Stimulated activated CD8-positive, alpha-beta memory T cell treated with anti-CD3 and anti-CD28 coated beads, Interleukin-4, amount 100 ng/mL, for 24 hours (primary cell): ENCODE measurements at regions not wholly inside any gene's neighbourhood (a gene's known extent, or its start where the extent isn't known, plus 50 kb on each side); places are given as distances from the start of the nearest gene placed in this dataset.

Experiments used
- DNase-seq: peaks from one replicate; pipeline ENCODE4 v3.0.0-alpha.2; 2020; ENCODE audit warnings: low read depth

DNA sequence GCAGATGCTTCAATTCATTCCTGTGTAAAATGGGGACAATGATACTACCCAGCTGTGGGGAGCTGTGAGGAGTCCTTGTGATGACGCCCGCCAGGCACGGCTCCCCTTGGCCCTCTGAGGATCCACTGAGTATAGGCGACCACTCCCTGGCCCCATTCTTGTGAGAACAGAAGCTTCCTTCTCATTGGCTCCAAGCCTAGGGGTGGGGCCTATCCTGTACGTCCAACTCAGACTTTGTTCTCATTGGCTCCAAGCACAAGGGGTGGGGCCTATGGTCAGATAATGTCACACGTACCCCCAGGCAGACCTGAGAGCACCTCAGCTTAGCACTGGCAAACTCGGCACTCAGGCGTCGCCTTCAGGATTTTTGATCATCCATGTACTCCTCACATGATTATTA, 232.9 kb upstream of the MVB12B start:
- no peak for DNase-seq

DNA sequence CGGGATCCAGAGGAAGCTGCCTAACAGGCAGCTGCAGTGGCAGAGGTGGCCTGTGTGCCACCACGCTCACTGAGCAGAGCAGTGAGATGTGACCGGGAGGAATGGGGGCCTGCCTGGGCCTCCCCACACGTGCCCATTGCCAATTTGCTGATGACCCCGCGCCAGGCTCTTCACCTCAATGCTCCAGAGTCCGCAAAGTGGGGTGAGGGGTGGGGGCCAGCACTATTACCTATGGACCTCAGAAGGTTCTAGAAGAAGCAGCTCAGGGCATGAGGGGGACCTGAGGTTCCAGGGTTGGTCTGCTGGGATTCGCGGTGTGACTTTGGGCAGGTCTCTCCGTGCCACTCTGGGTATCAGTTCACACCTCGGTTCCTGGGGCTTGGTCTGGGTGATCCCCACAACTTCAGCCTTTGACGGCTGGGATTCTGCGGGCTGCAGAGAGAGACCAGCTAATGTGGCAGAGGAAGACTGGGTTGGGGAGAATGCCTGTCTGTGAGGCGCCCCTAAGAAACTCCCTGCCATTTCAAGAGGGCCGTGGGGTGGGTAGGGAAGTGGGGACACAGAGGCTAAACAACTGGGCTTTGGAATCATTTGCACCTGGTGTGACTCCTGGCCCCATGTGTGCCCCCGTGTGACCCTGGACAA, 231.0 kb upstream of the MVB12B start:
- DNase-seq = no peak

- no peak for DNase-seq
Observed at GRCh38 chr9:126096340-126096739, 230.3 kb upstream of the MVB12B start.

- no peak for DNase-seq
Observed at GRCh38 chr9:126097679-126098078, 228.9 kb upstream of the MVB12B start.

DNA sequence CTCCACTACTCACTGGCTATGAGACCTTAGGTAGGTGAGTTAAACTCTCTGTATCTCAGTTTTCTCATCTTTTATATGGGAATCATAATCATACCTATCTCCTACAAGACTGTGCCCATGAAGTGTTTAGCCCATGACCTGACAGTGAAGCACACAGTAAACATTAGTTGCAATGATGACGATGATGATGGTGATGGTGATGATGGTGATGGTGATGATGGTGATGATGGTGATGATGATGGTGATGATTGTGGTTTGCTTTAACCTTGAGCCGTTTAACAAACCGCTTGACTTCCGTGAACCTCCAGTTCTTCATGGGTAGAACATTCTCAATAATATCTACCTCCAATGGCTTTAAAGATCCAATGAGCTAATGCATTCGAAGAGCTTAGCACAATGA, 220.2 kb upstream of the MVB12B start:
- no peak for DNase-seq

- no peak for DNase-seq
Observed at GRCh38 chr9:126107693-126108092, 218.9 kb upstream of the MVB12B start.

DNA sequence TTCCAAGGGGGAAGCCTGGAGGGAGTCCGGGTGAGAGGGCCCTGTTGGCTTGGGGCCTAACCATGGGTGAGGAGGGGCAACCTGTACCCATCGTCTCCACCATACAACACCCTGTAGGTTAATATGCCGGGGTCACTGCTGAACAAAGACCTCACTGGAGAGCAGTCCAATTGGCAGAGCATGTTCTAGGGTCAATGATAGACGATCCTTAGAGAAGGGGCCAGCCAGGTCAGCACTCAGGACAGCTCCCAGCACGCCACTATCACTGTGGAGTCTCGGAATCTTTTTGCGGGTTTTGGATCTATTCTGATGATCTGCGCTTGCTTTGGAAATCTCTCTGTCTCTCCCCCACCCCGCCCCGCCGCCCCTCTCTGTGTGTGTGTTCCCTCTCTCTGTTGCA, 218.4 kb upstream of the MVB12B start:
- DNase-seq = no peak

- DNase-seq = no peak
Observed at GRCh38 chr9:126109575-126109974, 217.1 kb upstream of the MVB12B start.

- DNase-seq = no peak
Observed at GRCh38 chr9:126111556-126111955, 215.1 kb upstream of the MVB12B start.

- no peak for DNase-seq
Observed at GRCh38 chr9:126112135-126112720, 214.4 kb upstream of the MVB12B start.

- DNase-seq = no peak
Observed at GRCh38 chr9:126113176-126113575, 213.5 kb upstream of the MVB12B start.

GRCh38 chr9:126113756-126114408, 212.7 kb upstream of the MVB12B start:
- no peak for DNase-seq

- DNase-seq = no peak
Observed at GRCh38 chr9:126114409-126114760, 212.2 kb upstream of the MVB12B start.

DNA sequence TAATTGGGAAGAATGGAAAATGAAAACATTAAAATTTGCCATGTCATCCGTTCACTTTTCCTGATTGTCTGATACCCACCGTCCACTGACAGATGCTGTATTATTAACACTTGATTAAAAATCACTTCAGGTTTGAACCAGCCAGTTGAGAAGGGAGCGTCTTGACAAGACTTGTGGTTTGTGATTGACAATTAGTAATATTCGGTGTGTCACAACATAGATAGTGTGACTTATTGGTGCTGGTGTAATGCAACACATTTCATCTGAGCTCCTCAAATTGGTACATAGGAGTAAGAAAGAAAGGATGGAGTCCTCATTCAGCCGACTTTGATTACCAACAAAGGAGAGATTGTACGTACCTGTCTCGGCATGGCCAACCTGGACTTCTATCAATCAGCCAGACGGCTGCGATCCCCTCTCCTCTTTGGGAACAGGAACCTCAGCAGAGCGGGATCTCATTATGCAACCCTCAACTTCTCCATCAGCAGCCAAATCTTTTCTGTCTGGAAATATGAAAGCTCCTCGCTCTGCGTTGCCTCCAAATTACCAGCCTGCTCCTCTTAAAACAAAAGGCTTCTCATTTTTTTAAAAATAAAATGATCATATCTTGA, 211.7 kb upstream of the MVB12B start:
- DNase-seq = no peak

GRCh38 chr9:126116351-126117157, 210.1 kb upstream of the MVB12B start:
- DNase-seq = no peak

DNA sequence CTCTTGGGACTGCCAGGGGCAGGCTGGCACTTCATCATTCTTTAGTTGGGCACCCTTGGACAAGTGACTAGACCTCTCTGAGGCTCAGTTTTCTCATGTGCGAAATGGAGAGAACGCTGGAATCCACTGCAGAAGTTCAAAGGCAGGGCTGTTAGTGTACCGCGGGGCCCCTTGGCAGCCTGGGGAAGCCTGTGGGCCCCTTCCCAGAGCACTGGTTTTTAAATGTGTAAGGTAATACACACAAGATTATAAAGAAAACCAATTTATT, 209.5 kb upstream of the MVB12B start:
- no peak for DNase-seq

DNA sequence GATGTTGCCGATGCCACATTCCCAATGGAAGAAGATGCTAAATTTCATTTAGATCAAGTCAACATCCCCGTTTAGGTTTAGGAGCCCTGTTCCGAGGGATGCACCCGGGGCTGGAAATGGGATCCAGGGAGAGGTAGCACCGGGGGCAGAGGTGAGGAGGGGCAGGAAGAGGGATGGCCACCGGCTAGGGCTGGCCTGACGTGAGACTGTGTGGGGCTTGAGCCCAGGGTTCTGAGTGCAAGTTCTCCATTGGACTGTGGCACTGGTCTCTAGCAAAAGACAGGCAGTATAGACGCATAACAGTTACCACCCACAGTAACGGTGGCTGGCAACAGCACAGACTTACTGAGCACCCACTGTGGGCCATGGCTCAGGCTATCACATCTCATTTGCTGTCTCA, 209.0 kb upstream of the MVB12B start:
- no peak for DNase-seq

DNA sequence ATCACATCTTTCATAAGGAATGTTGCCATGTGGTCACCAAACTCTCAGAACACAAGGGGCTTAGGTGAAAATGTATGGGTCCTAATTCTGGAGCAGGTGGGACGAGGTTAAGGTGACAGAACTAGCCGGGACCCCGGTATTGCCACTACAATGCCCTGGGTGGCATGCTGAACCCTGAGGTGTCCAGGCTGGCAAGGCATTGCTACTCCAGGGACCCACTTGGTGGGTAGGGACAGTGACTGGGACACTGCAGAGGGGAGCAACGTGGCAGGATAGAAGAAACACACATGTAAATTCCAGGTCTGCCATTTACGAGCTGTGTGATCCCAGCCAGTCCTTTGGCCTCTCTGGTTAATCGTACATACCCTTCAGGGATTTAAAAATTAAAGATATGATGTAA, 206.9 kb upstream of the MVB12B start:
- DNase-seq = no peak

- DNase-seq = no peak
Observed at GRCh38 chr9:126122901-126123616, 203.6 kb upstream of the MVB12B start.

DNA sequence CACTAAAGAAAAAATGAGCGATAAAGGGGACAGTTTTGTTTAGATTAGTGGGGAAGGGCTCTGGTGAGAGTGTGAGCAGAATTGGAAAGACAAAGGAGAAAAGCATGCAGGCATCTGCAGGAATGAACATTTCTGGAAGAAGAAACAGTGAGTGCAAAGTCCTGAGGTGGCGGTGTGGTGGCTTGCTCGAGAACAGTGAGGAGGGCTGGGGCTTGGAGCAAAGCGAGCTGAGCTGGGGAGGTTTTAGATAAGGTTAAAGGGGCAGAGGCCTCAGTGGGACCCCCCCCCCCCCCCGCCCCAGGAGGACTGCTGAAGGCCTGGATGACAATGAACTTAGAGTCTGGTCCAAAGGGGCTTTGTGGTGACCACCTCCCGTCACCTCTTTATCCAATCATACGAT, 202.7 kb upstream of the MVB12B start:
- DNase-seq = no peak

- DNase-seq = no peak
Observed at GRCh38 chr9:126125177-126125576, 201.5 kb upstream of the MVB12B start.

DNA sequence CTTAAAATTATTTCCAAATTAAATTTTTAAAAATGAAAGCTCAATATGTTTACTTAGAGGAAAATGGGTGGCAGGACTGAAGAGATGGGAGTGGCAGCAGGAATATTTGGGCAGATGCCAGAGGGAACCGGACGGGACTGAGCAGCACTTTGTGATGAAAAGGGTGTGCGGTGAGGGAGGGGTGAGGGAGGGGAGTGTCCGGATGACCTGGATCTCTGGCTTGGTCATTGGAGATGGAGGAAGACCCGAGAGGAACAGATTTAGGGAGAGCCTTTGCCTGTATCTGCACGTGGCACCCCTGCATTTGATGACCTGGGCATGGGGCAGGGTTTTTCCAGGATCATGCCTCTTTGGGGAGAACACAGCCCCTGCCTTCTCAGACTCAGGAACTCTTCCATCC, 201.1 kb upstream of the MVB12B start:
- no peak for DNase-seq
